IMR-90 (cell line): ENCODE measurements at regions not wholly inside any gene's neighbourhood (a gene's known extent, or its start where the extent isn't known, plus 50 kb on each side); places are given as distances from the start of the nearest gene placed in this dataset.

Experiments
- ATAC-seq: fragments of 200-7000 bp; cut with Tn5 transposase; 2 replicates; pipeline ENCODE4 v1.9.1; 2020; ENCODE audit warnings: low read depth, mild to moderate bottlenecking, moderate library complexity
- BruUV-seq: library from RNA; stranded (reverse); fragments of 400-500 nt; replicated peaks from 2 replicates; lab custom pipeline; 2021; lab: Mats Ljungman, UMichigan
- CTCF ChIA-PET: fragments of 300-600 bp; formaldehyde crosslinking; extraction: SDS; loops from one replicate; lab custom pipeline; 2021; ENCODE audit warnings: antibody characterized with exemption; lab: Yijun Ruan, JAX
- POLR2A ChIA-PET: fragments of 300-600 bp; sonication (Branson Sonifier 250); formaldehyde crosslinking; loops from one replicate; lab custom pipeline; 2022; ENCODE audit warnings: antibody characterized with exemption; ENCODE audit not compliant: unreplicated experiment; lab: Charles Lee
- DNase-seq: peaks from one replicate; pipeline ENCODE4 v3.0.0; 2013
- H2AFZ ChIP-seq: replicated peaks from 2 replicates; pipeline ENCODE3; 2013; ENCODE audit warnings: low read length, mild to moderate bottlenecking; ENCODE audit not compliant: poor library complexity
- H2AK5ac ChIP-seq: 2 replicates; pipeline ENCODE4 v1.6.1; 2013; ENCODE audit warnings: low read depth, low read length, inconsistent platforms
- H2AK9ac ChIP-seq: replicated peaks from 2 replicates; pipeline ENCODE3; 2013; ENCODE audit warnings: mild to moderate bottlenecking, low read depth, low read length, moderate library complexity; ENCODE audit not compliant: poor library complexity
- H2BK120ac ChIP-seq: 2 replicates; pipeline ENCODE4 v1.6.1; 2013; ENCODE audit warnings: low read depth, low read length, inconsistent platforms
- H2BK15ac ChIP-seq: 3 replicates; pipeline ENCODE4 v1.6.1; 2013; ENCODE audit warnings: low read depth, low read length, inconsistent platforms
- H2BK20ac ChIP-seq: 2 replicates; pipeline ENCODE4 v1.6.1; 2013; ENCODE audit warnings: low read depth, mild to moderate bottlenecking, inconsistent platforms, low read length, moderate library complexity
- H2BK5ac ChIP-seq: 2 replicates; pipeline ENCODE4 v1.6.1; 2013; ENCODE audit warnings: mild to moderate bottlenecking, low read depth, low read length, inconsistent platforms; ENCODE audit not compliant: poor library complexity, severe bottlenecking
- H3K14ac ChIP-seq: replicated peaks from 2 replicates; pipeline ENCODE4 v1.6.1; 2013; ENCODE audit warnings: low read depth, low read length, inconsistent platforms
- H3K18ac ChIP-seq: 2 replicates; pipeline ENCODE4 v1.6.1; 2013; ENCODE audit warnings: low read depth, low read length, control low read depth
- H3K23ac ChIP-seq: 2 replicates; pipeline ENCODE4 v1.6.1; 2013; ENCODE audit warnings: low read depth, low read length, inconsistent platforms
- H3K27ac ChIP-seq: 2 replicates; pipeline ENCODE4 v1.5.1; 2013; ENCODE audit warnings: mild to moderate bottlenecking, control low read depth, low read length; ENCODE audit not compliant: insufficient read depth
- H3K27me3 ChIP-seq: 2 replicates; pipeline ENCODE4 v1.6.1; 2013; ENCODE audit warnings: low read length; ENCODE audit not compliant: control insufficient read depth, insufficient read depth
- H3K36me3 ChIP-seq: 2 replicates; pipeline ENCODE4 v1.6.1; 2013; ENCODE audit warnings: low read length, mixed read lengths; ENCODE audit not compliant: control insufficient read depth, insufficient read depth
- H3K4ac ChIP-seq: 2 replicates; pipeline ENCODE4 v1.6.1; 2013; ENCODE audit warnings: low read depth, low read length, inconsistent platforms
- H3K4me1 ChIP-seq: 2 replicates; pipeline ENCODE4 v1.6.1; 2013; ENCODE audit warnings: low read length, mixed read lengths; ENCODE audit not compliant: control insufficient read depth, insufficient read depth
- H3K4me2 ChIP-seq: 2 replicates; pipeline ENCODE4 v1.6.1; 2013; ENCODE audit warnings: low read depth, mild to moderate bottlenecking, control low read depth, low read length, moderate library complexity
- H3K4me3 ChIP-seq: 2 replicates; pipeline ENCODE4 v1.5.1; 2013; ENCODE audit warnings: low read depth, mild to moderate bottlenecking, control low read depth, low read length, moderate library complexity; ENCODE audit not compliant: insufficient read depth
- H3K56ac ChIP-seq: 2 replicates; pipeline ENCODE4 v1.6.1; 2013; ENCODE audit warnings: low read length, inconsistent platforms; ENCODE audit not compliant: insufficient read depth; ENCODE audit errors: extremely low read depth
- H3K79me1 ChIP-seq, 2 experiments: 2 replicates each; pipeline ENCODE4 v1.6.1; 2013; ENCODE audit warnings: low read length in 2 of 2, inconsistent platforms in 1 of 2, low read depth in 1 of 2
- H3K9ac ChIP-seq: 2 replicates; pipeline ENCODE4 v1.6.1; 2013; ENCODE audit warnings: low read depth, low read length, control low read depth
- H3K9me1 ChIP-seq: 2 replicates; pipeline ENCODE4 v1.6.1; 2013; ENCODE audit warnings: low read length, inconsistent platforms; ENCODE audit not compliant: insufficient read depth
- H3K9me3 ChIP-seq: 2 replicates; pipeline ENCODE4 v1.6.1; 2013; ENCODE audit warnings: low read length; ENCODE audit not compliant: control insufficient read depth, insufficient read depth
- H4K20me1 ChIP-seq: 2 replicates; pipeline ENCODE4 v1.6.1; 2013; ENCODE audit warnings: low read length, inconsistent platforms; ENCODE audit not compliant: insufficient read depth
- H4K5ac ChIP-seq: 2 replicates; pipeline ENCODE4 v1.6.1; 2013; ENCODE audit warnings: mild to moderate bottlenecking, low read depth, low read length, control low read depth
- H4K8ac ChIP-seq, 2 experiments: 2 replicates each; pipeline ENCODE4 v1.6.1; 2013; ENCODE audit warnings: low read depth in 2 of 2, low read length in 2 of 2, control low read depth in 1 of 2, inconsistent platforms in 1 of 2
- H4K91ac ChIP-seq: 2 replicates; pipeline ENCODE4 v1.6.1; 2013; ENCODE audit warnings: low read depth, low read length, inconsistent platforms; ENCODE audit not compliant: insufficient read depth
- MAFK ChIP-seq: IDR thresholded peaks from 2 replicates; pipeline ENCODE4 v1.6.1; 2012; ENCODE audit warnings: low read depth, low read length, improper control_type of control experiment
- MAZ ChIP-seq: IDR thresholded peaks from 2 replicates; pipeline ENCODE4 v1.6.1; 2012; ENCODE audit warnings: low read depth, mild to moderate bottlenecking, low read length, improper control_type of control experiment, moderate library complexity, borderline replicate concordance
- WGBS, 2 experiments: methylation state at CpG; one replicate each; pipeline versions ENCODE4 v1.1.5 to v1.1.7; 2013; ENCODE audit warnings: missing lambda C conversion rate in 2 of 2; ENCODE audit not compliant: insufficient read length in 1 of 2; ENCODE audit errors: extremely low coverage in 2 of 2; 5-methylcytosine and 5-hydroxymethylcytosine counted together
- dilution Hi-C: fragments of 300-500 bp; cut with HindIII; formaldehyde crosslinking; loops from one replicate; pipeline ENCODE4 v1.14.3; 2018; ENCODE audit warnings: low sequenced_read_pairs; ENCODE audit not compliant: unreplicated experiment
- in situ Hi-C: fragments of 300-500 bp; cut with MboI; formaldehyde crosslinking; loops from 3 replicates; pipeline ENCODE4 v1.14.3; 2019; ENCODE audit warnings: low sequenced_read_pairs, inconsistent platforms, mixed read lengths
- intact Hi-C: fragments of 100-400 bp; cut with micrococcal nuclease; formaldehyde crosslinking; loops from 2 replicates; pipeline ENCODE4 v1.10.0; 2022

DNA sequence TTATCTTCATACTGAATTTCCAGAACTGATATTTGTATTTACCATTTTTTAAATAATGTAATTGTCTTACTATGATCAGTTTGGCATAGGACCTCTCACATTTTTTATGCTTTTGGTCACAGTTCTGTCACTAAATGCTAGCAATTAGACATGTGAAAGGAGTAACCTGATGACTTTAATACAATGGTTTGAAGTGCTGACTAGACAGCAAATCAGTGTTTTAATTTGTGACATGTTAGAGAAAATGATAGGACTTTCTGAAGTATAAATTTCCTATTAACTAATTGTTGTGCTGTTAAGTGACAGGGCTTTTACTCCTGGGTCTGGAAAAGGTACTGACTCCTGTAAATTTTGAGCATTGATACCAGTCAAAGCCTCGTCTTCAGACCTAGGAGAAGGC, 117.5 kb downstream of the ZNF330 start:
- Histone ChIP-seq H3K9me3 (no peaks in the 10 kb centered on the region), H3K9me1 (peaks cover 3% of the 10 kb centered on the region; the same call in 1 of the 2 replicates), H3K56ac (no peak overlapping the region), H3K79me1 (no peaks in the 10 kb centered on the region), H3K18ac (no peak overlapping the region), H3K4me3 (no peak overlapping the region), H3K36me3 (no peaks in the 10 kb centered on the region), H4K5ac (no peak overlapping the region), H4K20me1 (no peaks in the 10 kb centered on the region), H3K27ac (no peak overlapping the region), H3K4me1 (peaks cover 6% of the 10 kb centered on the region), H2AFZ (no peak overlapping the region), H3K27me3 (no peaks in the 10 kb centered on the region), H2AK9ac (no peak overlapping the region), H3K23ac (no peak overlapping the region), H4K8ac (no peak overlapping the region), H3K4ac (no peak overlapping the region), H4K91ac (no peak overlapping the region), H2BK5ac (no peak overlapping the region), H3K4me2 (no peak overlapping the region), H3K9ac (no peak overlapping the region), H2BK120ac (no peak overlapping the region), H2BK20ac (no peak overlapping the region), H2AK5ac (no peak overlapping the region), H3K14ac (no peak overlapping the region), H2BK15ac (no peak overlapping the region)
- no CpG with 5 or more reads among the region's 1 CpG for WGBS, 2 experiments
- intact Hi-C loops (no loop called here), dilution Hi-C loops (no loop called here), in situ Hi-C loops (loop anchor here (25.0 kb wide), 2 partner anchors 774 to 1499 kb away; partner anchors contain the start of gene INPP4B)
- POLR2A ChIA-PET = no interaction called here
- ATAC-seq = no peak
- TF ChIP-seq MAFK (peak; percentile 59; the same call in 1 of the 2 replicates), MAZ (no peak)
- CTCF ChIA-PET = no interaction called here
- no peak for DNase-seq
- no TSS peak for BruUV-seq
